ENCODE measurements at regions not wholly inside any gene's neighbourhood (a gene's known extent, or its start where the extent isn't known, plus 50 kb on each side); places are given as distances from the start of the nearest gene placed in this dataset.

- no peak for TF ChIP-seq USF1 (IDR thresholded peaks at IDR 0.05; ENCODE audit: borderline replicate concordance, low read depth)
These were observed 241.8 kb upstream of the NR2F2 start (continued) for GRCh38 chr15:96088650-96089049.

- CTCF ChIA-PET: no interaction called here
- POLR2A ChIA-PET: no interaction called here
- no peaks in the 10 kb centered on the region for H3K27me3 ChIP-seq (ENCODE audit: insufficient read depth)
These were observed 241.0 kb upstream of the NR2F2 start for GRCh38 chr15:96089405-96090058.

More at GRCh38 chr15:96089405-96090058, 241.0 kb upstream of the NR2F2 start:
- no peak overlapping the region for H3K9ac ChIP-seq
- H3F3A ChIP-seq (replicated peaks; ENCODE audit: insufficient read depth): no peaks in the 10 kb centered on the region
- H3K4me2 ChIP-seq: no peak overlapping the region
- H3K4me3 ChIP-seq (ENCODE audit: low read depth in 2 of 2, low read length in 1 of 2): no peak overlapping the region
- no peak overlapping the region for H2AFZ ChIP-seq (ENCODE audit: low read depth)
- H3K27ac ChIP-seq (ENCODE audit: low read depth in 2 of 2, low read length in 1 of 2): no peak overlapping the region
- no peaks in the 10 kb centered on the region; the same call in 1 of the 2 replicates for H3K9me3 ChIP-seq
- DNase-seq: no peak
- no peaks in the 10 kb centered on the region for H3K9me2 ChIP-seq
- H3K4me1 ChIP-seq (ENCODE audit: control insufficient read depth in 1 of 2, insufficient read depth in 2 of 2, low read depth in 1 of 2, low read length in 1 of 2): no peaks in the 10 kb centered on the region
- TF ChIP-seq RAD21 (IDR thresholded peaks at IDR 0.05; ENCODE audit: low read length) (no peak), EP300 (IDR thresholded peaks at IDR 0.05; ENCODE audit: borderline replicate concordance in 1 of 2, low read depth in 1 of 2, low read length in 1 of 2) (no peak), MXI1 (IDR thresholded peaks at IDR 0.05; ENCODE audit: low read depth, low read length) (no peak), YY1 (IDR thresholded peaks at IDR 0.05; ENCODE audit: low read depth) (no peak), GATA2 (CRISPR knock-in tag; IDR thresholded peaks at IDR 0.05) (no peak), NRF1 (IDR thresholded peaks at IDR 0.05; ENCODE audit: low read depth, low read length) (no peak), CHD2 (IDR thresholded peaks at IDR 0.05; ENCODE audit: low read length, partially characterized antibody) (no peak), SIN3A (IDR thresholded peaks at IDR 0.05; ENCODE audit: borderline replicate concordance, low read depth, low read length) (no peak), USF1 (IDR thresholded peaks at IDR 0.05; ENCODE audit: borderline replicate concordance, low read depth) (no peak), RCOR1 (IDR thresholded peaks at IDR 0.05; ENCODE audit: low read length) (no peak), RFX5 (IDR thresholded peaks at IDR 0.05; ENCODE audit: low read length) (no peak), SMC3 (IDR thresholded peaks at IDR 0.05; ENCODE audit: low read depth, low read length) (no peak), PBX3 (IDR thresholded peaks at IDR 0.05) (no peak), IRF3 (IDR thresholded peaks at IDR 0.05; ENCODE audit: low read depth, low read length) (no peak), JUND (IDR thresholded peaks at IDR 0.05) (no peak), MEF2A (IDR thresholded peaks at IDR 0.05; ENCODE audit: borderline replicate concordance, low read depth) (no peak), FOXJ3 (CRISPR knock-in tag; IDR thresholded peaks at IDR 0.05) (no peak), TCF12 (IDR thresholded peaks at IDR 0.05) (no peak), CTCF (IDR thresholded peaks at IDR 0.05) (no peak)
- H3K36me3 ChIP-seq (replicated peaks in 1 of 2; ENCODE audit: control insufficient read depth in 1 of 2, insufficient read depth in 2 of 2, low read length in 1 of 2): no peaks in the 10 kb centered on the region
- WGBS (ENCODE audit: low lambda C conversion rate): 18% methylated on average over 11 of the region's 11 CpGs
- H4K20me1 ChIP-seq (ENCODE audit: insufficient read depth): no peaks in the 10 kb centered on the region
- H3K79me2 ChIP-seq (ENCODE audit: insufficient read depth): no peaks in the 10 kb centered on the region
